Fibroblast of skin of left biceps (primary cell): ENCODE measurements at regions not wholly inside any gene's neighbourhood (a gene's known extent, or its start where the extent isn't known, plus 50 kb on each side); places are given as distances from the start of the nearest gene placed in this dataset.
A peak's percentile ranks its signal among the peaks of the same experiment; 100 is the strongest.
"Not testable (repeated sequence)": the region's sequence is repeated elsewhere in the genome, so short reads cannot be mapped to it uniquely, and the experiment has no call there.

Experiments
- DNase-seq, 2 experiments: peaks; one replicate each; pipeline ENCODE4 v3.0.0-alpha.2; 2013; ENCODE audit warnings: low read depth in 2 of 2

DNA sequence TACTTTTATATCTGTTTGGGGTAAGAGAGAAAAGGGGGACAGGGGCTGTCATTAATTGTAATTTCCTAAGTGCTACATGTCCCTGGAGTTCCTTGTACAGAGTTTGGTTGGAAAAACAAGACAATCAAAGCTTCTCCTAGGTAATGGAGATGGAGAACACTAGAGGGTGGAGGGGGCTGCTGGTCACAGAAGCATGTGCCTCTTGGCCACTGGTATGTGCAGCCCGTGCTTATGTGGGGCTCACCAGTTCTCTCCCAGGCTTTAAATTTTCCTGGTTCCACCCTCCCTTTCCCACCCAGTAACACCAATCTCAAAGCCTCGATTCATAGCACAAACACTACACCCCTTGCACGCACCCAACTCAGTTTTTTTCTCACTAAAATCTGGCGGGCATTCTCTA lies 165.6 kb downstream of the SAMD5 start:
- no peak for DNase-seq

- no peak for DNase-seq
Measured at GRCh38 chr6:147674794-147675193, 166.3 kb downstream of the SAMD5 start.

- DNase-seq = peak in 1 of 2 experiments; percentile 14
Measured at GRCh38 chr6:147675281-147675680, 166.8 kb downstream of the SAMD5 start.

- no peak for DNase-seq
Measured at GRCh38 chr6:147676495-147677199, 168.2 kb downstream of the SAMD5 start.

- no peak for DNase-seq
Measured at GRCh38 chr6:147677647-147678046, 169.2 kb downstream of the SAMD5 start.

DNA sequence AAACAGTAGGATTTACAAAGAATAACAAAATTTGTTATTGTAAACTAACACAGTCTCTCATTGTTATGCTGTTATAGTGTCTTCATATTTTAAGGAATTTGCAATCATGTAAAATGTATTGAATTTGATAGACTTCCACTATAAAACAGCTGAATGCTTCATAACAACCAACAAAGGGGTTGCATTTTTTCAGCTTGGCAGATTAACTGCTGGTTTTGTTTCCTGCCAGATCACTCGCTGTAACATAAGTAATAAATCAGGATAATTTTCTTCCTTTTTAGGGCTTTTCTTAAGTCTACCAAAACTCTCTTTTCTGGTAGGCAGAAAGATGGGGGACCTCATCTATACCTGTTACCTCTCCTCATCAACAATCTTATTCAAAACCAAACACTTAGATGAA lies 169.8 kb downstream of the SAMD5 start:
- no peak for DNase-seq

GRCh38 chr6:147684906-147685305 lies 176.4 kb downstream of the SAMD5 start:
- DNase-seq = no peak

DNA sequence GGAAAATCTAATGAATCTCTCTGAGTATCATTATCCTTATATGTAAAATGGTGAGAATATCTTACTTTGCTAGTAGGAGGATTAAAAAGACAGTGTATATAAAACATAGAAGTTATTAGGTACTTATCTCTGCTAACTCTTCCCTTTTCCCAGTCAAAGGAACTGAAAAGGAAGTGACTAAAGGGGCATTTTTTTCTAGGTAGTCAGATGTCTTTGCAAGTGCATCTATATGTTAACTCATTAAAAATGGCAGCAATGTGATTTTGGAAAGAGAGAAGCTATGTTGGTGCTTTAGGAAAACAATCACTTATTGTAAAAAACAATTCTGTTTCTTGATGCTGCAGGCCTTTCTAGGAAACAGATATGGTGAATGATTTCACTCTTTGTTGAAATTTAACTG lies 180.9 kb downstream of the SAMD5 start:
- DNase-seq = no peak

DNA sequence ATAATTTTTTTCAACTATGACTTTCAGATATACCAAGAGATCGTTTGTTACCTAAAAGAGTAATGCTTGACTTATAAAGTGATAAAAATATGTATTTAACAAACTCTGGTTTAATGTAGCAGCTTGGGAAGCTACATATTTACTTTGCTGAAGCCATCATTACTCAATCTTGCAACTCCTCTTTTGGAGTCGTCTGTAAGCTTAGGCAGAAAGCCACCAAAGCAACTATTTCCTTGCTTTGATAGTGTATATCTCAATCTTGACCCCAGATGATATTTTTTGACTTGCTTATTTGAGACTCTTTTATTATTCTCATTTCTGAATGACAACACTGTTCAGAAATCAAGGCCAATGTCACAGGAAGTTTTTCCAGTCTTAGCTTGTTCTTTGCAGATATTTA lies 183.0 kb downstream of the SAMD5 start:
- DNase-seq = no peak

DNA sequence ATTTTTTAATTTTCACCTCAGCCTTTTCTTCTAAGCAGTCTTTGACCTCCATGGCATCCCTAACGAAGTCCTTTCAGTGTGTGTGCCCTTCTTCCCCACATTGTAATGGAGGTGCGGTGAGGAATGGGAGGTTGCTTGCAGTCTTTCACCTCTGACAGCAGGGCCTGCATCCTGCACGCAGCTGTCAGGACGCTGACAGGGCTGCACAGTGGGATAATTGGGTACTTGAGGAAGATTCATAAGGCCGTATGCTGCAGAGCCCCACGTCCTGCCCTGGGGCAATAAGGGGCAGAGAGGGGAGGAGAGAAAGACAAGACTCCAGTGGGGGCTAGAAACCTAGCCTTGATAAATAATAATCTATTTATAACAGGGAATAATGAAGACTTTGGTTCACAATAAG lies 184.7 kb downstream of the SAMD5 start:
- DNase-seq = no peak

DNA sequence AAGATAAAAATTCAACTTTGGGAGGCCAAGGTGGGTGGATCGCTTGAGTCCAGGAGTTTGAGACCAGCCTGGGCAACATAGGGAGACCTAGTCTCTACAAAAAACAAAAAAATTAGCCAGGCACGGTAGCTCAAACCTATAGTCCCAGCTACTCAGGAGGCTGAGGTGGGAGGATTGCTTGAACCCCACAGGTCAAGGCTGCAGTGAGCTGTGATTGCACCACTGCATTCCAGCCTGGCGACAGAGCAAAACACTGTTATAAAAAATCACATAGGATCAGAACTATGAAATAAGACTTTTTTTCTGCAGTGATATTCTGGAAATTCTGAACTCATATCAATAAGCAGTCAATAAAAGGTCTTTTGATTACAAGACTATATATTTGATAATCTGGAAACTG lies 186.1 kb downstream of the SAMD5 start:
- not testable (repeated sequence) for DNase-seq

DNA sequence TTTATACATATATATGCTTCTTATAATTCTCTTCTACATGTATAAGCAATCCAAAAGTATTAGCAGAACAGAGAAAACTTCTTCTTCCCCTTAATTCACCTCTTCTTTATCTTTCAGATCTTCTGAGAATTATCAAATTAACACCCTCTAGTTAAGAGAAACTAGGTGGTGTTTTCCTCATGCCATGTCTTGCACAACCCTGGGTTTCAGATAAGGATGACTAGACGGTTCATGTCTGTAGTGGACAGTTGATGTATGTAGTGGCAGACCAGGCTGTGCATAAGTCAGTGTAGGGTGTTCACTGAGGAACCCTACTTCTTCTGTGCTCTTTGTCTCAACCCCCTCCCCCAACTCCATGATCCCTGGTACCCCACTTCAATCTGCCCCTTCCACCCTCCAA lies 187.3 kb downstream of the SAMD5 start:
- DNase-seq = no peak

DNA sequence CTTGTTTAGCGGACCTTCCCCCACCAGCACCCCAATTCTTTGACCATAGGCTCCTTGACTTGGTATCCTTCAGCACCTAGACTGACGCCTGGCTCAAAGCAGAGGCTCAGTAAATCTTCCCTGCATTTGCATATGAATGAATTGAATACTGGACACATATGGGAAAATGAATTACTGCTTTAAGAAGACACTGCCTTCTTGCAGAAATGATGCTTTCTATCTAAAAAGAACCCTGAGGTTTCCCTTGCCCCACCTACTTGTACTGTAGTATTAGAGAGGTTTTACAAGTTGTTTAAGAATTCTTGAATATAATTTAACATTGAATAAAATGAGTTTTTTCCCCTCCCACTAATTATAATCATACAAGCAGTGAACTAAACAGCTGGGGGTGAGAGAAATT lies 190.7 kb downstream of the SAMD5 start:
- no peak for DNase-seq

DNA sequence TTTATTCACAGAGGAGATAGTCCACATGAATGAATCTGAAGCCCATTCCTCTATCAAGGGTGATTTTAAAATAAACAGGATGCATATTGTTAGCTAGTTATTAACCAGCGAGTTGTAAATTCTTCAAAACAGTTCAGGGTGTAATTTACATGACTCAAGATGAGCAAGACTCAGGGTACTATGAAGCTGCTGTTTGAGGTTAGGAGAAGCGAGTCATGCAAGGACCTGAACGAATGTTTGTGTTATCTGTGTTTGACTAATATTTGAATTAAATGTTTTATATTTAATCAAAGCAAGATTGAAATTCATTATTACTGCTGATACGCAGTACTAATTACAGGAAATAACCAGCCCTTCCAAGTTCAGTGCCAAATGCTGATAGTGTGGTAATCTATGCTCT lies 191.1 kb downstream of the SAMD5 start:
- DNase-seq = peak in 1 of 2 experiments; percentile 19

- DNase-seq = no peak
Measured at GRCh38 chr6:147700436-147701209, 192.1 kb downstream of the SAMD5 start.

- DNase-seq = no peak
Measured at GRCh38 chr6:147704691-147705090, 196.2 kb downstream of the SAMD5 start.

DNA sequence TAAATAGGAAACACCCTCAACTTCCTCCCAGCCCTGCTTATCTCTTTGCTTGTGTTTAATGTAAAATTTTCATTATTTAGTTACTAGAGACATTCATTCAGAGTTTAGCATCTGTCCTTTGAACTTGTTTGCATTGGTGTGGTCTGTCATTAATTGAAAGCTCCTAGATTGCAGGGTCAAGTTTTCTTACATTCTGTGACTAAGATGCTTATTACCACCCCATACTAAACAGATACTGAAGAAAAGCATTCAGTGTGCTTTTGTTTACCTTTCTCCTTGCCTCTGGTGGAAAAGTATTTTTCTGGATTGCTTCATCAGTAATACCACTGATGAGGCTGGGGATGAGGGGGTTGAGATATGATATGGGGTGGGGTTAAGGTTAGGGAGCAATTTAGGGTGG lies 199.0 kb downstream of the SAMD5 start:
- DNase-seq = no peak

DNA sequence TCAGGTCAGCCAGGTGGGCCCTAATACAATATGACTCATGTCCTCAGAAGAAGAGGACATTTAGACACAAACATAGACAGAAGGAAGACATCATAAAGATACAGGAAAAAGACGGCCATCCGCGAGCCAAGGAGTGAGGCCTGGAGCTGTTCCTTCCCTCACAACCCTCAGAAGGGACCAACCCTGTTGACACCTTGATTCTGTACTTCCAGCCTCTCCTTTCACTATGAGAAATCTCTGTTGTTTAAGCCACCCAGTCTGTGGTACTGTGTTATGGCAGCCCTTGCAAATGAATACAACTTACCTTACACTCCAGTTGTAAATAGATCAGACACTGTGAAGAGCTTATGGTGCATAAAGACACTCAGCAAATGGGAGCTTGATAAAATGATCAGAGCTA lies 199.7 kb downstream of the SAMD5 start:
- DNase-seq = no peak

DNA sequence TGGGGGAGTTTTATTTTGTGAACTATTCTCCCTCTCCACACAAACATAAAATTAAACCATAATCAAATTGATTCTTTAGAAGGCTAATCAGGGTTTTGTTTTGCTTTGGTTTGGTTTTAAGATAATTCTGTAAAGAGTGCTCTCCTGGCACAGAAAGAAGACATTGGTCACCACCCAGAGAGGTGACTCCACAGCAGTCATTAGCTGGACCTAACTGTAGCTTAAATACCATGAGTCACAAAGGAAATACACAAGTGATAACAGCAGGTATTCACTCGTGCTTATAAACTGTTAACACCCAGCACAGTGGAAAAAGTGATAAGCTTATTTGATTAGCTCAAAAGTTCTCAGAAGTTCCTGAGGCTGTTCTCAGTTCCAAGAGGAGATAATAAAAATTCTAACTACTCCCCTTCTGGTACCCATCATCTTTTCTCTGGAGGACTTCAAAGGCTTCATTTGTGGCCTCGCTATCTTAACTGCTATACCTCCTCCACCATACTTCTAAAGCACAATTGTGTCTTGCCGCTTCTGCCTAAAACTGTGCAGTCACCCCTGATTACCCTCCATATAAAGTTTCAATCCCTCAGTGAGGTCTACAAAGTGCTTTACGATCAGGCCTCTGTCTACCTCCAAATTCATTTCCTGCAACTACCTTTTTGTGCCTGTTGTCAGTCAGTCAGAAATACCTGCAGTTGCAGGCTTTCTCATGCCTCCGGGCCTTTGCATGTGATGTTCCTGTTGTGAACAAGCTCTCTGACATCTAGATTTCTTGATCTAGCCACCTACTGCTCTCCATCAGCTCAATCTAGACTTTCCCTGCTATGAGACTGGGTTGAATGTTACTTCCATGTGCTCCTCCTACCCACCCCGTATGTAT lies 201.1 kb downstream of the SAMD5 start:
- no peak for DNase-seq

DNA sequence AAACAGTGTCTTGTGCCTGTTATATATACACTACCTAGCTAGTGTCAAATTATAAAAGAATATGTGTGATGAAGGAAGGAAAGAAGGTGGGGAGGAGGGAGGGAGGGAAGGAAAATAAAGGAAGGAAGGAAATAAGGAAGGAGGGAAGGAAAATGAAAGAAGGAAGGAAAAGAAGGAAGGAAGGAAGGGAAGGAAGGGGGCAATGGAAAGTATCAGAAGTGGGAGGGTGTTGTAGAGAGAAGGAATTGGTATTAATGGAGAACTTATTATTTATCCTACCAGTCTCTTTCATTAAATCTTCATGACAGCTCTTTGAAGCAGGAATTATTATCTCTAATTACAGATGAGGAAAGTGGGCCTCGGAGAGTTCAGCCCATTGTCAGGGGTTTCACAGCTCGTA lies 202.4 kb downstream of the SAMD5 start:
- no peak for DNase-seq

- DNase-seq = peak; percentile 15 to 19
Measured at GRCh38 chr6:147711476-147711875, 203.0 kb downstream of the SAMD5 start.

GRCh38 chr6:147712841-147713240 lies 204.4 kb downstream of the SAMD5 start:
- no peak for DNase-seq
